SK-N-SH treated with all-trans-retinoic acid at 6 μM for 48 hours (cell line): ENCODE measurements at regions not wholly inside any gene's neighbourhood (a gene's known extent, or its start where the extent isn't known, plus 50 kb on each side); places are given as distances from the start of the nearest gene placed in this dataset.

Source experiments
- ATAC-seq: fragments of 200-7000 bp; cut with Tn5 transposase; 3 replicates; pipeline ENCODE4 v1.9.1; 2020; ENCODE audit warnings: mild to moderate bottlenecking, moderate library complexity
- BACH2 ChIP-seq: fragments of 250-450 bp; sonication (Bioruptor Pico); IDR thresholded peaks from 2 replicates; pipeline ENCODE4 v1.9.0; 2021; ENCODE audit warnings: mild to moderate bottlenecking, borderline replicate concordance
- ESRRG ChIP-seq: fragments of 250-450 bp; sonication (Bioruptor Pico); IDR thresholded peaks from 2 replicates; pipeline ENCODE4 v1.6.1; 2021; ENCODE audit warnings: mild to moderate bottlenecking
- GLIS3 ChIP-seq: fragments of 250-450 bp; sonication (Bioruptor Pico); IDR thresholded peaks from 2 replicates; pipeline ENCODE4 v1.5.0; 2020; ENCODE audit warnings: mild to moderate bottlenecking, moderate library complexity
- ISL1 ChIP-seq: fragments of 250-450 bp; sonication (Bioruptor Pico); IDR thresholded peaks from 2 replicates; pipeline ENCODE4 v2.1.2; 2022; ENCODE audit warnings: mild to moderate bottlenecking, moderate library complexity
- OSR1 ChIP-seq: fragments of 250-450 bp; sonication (Bioruptor Pico); IDR thresholded peaks from 2 replicates; pipeline ENCODE4 v1.8.0; 2022; ENCODE audit warnings: moderate library complexity, mild to moderate bottlenecking, inconsistent platforms
- PPARA ChIP-seq: fragments of 250-450 bp; sonication (Bioruptor Pico); IDR thresholded peaks from 2 replicates; pipeline ENCODE4 v1.5.0; 2020; ENCODE audit warnings: mild to moderate bottlenecking, borderline replicate concordance
- RARB ChIP-seq: fragments of 250-450 bp; sonication (Bioruptor Pico); IDR thresholded peaks from 2 replicates; pipeline ENCODE4 v1.8.0; 2021; ENCODE audit warnings: mild to moderate bottlenecking, moderate library complexity
- SNAI2 ChIP-seq: fragments of 250-450 bp; sonication (Bioruptor Pico); IDR thresholded peaks from 2 replicates; pipeline ENCODE4 v1.5.0; 2020; ENCODE audit warnings: mild to moderate bottlenecking, moderate library complexity
- TCF4 ChIP-seq: fragments of 250-450 bp; sonication (Bioruptor Pico); IDR thresholded peaks from 2 replicates; pipeline ENCODE4 v1.8.0; 2021; ENCODE audit warnings: mild to moderate bottlenecking, moderate library complexity, borderline replicate concordance
- ZC3H10 ChIP-seq: fragments of 250-450 bp; sonication (Bioruptor Pico); IDR thresholded peaks from 2 replicates; pipeline ENCODE4 v1.5.1; 2021; ENCODE audit warnings: mild to moderate bottlenecking, moderate library complexity
- ZFP3 ChIP-seq: fragments of 250-450 bp; sonication (Bioruptor Pico); IDR thresholded peaks from 2 replicates; pipeline ENCODE4 v1.5.0; 2020; ENCODE audit warnings: mild to moderate bottlenecking, moderate library complexity
- ZFP30 ChIP-seq: fragments of 450-650 bp; formaldehyde crosslinking; IDR thresholded peaks from 2 replicates; pipeline ENCODE4 v1.5.0; 2022; ENCODE audit warnings: mild to moderate bottlenecking, moderate library complexity
- ZNF565 ChIP-seq: fragments of 450-650 bp; formaldehyde crosslinking; conservative IDR thresholded peaks from 2 replicates; pipeline ENCODE4 v1.5.0; 2020; ENCODE audit warnings: low read depth, mild to moderate bottlenecking, moderate library complexity
- ZNF70 ChIP-seq: fragments of 450-650 bp; formaldehyde crosslinking; IDR thresholded peaks from 2 replicates; pipeline ENCODE4 v1.5.0; 2020; ENCODE audit warnings: mild to moderate bottlenecking, moderate library complexity
- TF ChIP-seq, protein P1 (sequence below): fragments of 250-450 bp; sonication (Bioruptor Pico); IDR thresholded peaks from 2 replicates; pipeline ENCODE4 v1.8.0; 2020; ENCODE audit warnings: mild to moderate bottlenecking, moderate library complexity, borderline replicate concordance
- TF ChIP-seq, protein P2 (sequence below): fragments of 250-450 bp; sonication (Bioruptor Pico); IDR thresholded peaks from 2 replicates; pipeline ENCODE4 v1.5.1; 2021; ENCODE audit warnings: mild to moderate bottlenecking, moderate library complexity
- TF ChIP-seq, protein P3 (sequence below): fragments of 250-450 bp; sonication (Bioruptor Pico); IDR thresholded peaks from 2 replicates; pipeline ENCODE4 v1.5.1; 2020; ENCODE audit warnings: low read depth, mild to moderate bottlenecking, moderate library complexity
- TF ChIP-seq, protein P4 (sequence below): fragments of 250-450 bp; sonication (Bioruptor Pico); IDR thresholded peaks from 2 replicates; pipeline ENCODE4 v1.5.0; 2020; ENCODE audit warnings: mild to moderate bottlenecking, moderate library complexity

DNA sequence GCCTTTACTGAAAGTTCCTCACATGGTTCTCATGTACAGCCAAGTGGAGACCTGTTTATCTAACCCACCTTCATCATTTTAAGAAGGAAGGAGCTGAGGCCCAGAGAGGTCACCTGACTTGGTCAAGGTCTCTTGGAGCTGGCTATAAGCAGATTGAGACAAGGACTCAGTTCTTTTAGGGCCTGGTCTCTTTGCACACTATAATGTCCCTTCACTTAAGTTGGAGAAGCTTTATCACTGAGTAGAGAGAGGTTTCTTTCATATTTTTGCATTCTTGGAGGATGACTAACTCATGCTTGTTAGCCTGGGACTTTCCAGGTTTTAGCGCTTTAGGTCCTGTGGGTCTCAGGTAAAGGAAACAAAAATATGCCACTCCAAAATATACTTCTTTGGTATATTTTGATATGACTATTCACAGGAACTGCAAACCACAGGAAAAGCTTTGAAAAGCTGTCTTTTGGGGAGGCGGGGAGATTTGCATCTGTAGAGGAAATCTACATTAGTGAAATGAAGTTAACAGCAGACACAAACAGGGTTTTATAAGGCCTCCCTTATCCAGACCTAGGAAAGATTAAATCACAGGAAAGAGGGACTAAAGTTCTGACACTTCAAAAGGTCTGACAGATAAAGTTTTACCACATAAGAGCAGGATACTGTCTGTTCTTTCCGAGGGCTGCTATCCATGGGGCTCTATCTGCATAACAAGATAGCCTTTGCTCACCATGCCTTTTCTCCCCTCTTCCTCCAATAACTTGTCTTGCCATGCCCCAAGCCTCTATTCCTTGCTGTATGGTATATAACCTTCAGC, 95.8 kb upstream of the ANKRD55 start:
- TF ChIP-seq ZNF70 (CRISPR knock-in tag): no peak
- TF ChIP-seq, protein P1, sequence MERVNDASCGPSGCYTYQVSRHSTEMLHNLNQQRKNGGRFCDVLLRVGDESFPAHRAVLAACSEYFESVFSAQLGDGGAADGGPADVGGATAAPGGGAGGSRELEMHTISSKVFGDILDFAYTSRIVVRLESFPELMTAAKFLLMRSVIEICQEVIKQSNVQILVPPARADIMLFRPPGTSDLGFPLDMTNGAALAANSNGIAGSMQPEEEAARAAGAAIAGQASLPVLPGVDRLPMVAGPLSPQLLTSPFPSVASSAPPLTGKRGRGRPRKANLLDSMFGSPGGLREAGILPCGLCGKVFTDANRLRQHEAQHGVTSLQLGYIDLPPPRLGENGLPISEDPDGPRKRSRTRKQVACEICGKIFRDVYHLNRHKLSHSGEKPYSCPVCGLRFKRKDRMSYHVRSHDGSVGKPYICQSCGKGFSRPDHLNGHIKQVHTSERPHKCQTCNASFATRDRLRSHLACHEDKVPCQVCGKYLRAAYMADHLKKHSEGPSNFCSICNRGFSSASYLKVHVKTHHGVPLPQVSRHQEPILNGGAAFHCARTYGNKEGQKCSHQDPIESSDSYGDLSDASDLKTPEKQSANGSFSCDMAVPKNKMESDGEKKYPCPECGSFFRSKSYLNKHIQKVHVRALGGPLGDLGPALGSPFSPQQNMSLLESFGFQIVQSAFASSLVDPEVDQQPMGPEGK (CRISPR knock-in tag): no peak
- TF ChIP-seq, protein P2, sequence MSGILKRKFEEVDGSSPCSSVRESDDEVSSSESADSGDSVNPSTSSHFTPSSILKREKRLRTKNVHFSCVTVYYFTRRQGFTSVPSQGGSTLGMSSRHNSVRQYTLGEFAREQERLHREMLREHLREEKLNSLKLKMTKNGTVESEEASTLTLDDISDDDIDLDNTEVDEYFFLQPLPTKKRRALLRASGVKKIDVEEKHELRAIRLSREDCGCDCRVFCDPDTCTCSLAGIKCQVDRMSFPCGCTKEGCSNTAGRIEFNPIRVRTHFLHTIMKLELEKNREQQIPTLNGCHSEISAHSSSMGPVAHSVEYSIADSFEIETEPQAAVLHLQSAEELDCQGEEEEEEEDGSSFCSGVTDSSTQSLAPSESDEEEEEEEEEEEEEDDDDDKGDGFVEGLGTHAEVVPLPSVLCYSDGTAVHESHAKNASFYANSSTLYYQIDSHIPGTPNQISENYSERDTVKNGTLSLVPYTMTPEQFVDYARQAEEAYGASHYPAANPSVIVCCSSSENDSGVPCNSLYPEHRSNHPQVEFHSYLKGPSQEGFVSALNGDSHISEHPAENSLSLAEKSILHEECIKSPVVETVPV: no peak
- TF ChIP-seq RARB (CRISPR knock-in tag): no peak
- no peak for TF ChIP-seq GLIS3
- no peak for TF ChIP-seq ESRRG (CRISPR knock-in tag)
- TF ChIP-seq ZFP3 (CRISPR knock-in tag): no peak
- TF ChIP-seq ISL1: no peak
- TF ChIP-seq, all 23 proteins: peak for 0
- peak; percentile 73 for ATAC-seq

DNA sequence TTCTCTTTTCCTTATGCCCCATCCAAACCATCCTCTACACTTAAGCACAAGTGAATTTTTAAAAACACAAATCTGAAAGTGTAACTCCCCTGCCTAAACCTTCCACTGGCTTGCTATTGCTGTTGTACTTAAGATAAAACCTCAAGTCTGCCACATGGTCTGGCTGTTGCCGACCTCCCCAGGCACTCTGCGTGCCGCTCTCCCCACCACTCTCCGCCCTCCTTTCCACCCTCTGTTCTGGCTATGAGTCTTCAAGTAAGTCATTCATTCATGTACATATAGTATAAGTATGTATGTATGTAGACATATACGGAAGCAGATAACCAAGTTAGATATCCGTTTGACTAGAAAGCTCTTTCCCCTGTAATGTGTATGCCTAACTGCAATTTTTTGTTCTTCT, 94.7 kb upstream of the ANKRD55 start:
- TF ChIP-seq, protein P3, sequence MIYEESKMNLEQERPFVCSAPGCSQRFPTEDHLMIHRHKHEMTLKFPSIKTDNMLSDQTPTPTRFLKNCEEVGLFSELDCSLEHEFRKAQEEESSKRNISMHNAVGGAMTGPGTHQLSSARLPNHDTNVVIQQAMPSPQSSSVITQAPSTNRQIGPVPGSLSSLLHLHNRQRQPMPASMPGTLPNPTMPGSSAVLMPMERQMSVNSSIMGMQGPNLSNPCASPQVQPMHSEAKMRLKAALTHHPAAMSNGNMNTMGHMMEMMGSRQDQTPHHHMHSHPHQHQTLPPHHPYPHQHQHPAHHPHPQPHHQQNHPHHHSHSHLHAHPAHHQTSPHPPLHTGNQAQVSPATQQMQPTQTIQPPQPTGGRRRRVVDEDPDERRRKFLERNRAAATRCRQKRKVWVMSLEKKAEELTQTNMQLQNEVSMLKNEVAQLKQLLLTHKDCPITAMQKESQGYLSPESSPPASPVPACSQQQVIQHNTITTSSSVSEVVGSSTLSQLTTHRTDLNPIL (CRISPR knock-in tag): no peak
- TF ChIP-seq, protein P1 (CRISPR knock-in tag): no peak
- ATAC-seq: no peak

DNA sequence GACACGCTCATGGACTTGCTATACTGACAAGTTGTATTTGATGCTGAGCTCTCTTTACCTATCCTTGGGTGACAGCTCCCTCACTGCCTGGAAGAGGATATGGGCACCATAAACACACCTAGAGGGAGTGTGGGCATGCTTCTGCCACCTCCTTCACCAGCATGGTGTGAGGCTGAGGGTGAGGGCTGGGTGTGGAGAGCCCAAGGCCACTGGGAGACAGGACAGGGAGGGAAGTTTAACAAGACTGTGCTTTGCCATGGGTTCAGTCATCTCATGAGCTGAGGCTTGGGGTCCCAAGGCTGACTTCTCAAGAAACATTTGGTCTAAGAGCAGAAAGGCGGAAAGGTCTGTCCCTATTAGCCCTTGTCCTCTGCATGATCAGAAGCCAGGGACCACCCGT, 93.6 kb upstream of the ANKRD55 start:
- TF ChIP-seq BACH2 (no peak), SNAI2 (CRISPR knock-in tag) (no peak), PPARA (CRISPR knock-in tag) (no peak), ZFP3 (CRISPR knock-in tag) (no peak), OSR1 (CRISPR knock-in tag) (no peak), ZNF565 (CRISPR knock-in tag) (no peak)
- TF ChIP-seq, all 23 proteins: peak for 0

DNA sequence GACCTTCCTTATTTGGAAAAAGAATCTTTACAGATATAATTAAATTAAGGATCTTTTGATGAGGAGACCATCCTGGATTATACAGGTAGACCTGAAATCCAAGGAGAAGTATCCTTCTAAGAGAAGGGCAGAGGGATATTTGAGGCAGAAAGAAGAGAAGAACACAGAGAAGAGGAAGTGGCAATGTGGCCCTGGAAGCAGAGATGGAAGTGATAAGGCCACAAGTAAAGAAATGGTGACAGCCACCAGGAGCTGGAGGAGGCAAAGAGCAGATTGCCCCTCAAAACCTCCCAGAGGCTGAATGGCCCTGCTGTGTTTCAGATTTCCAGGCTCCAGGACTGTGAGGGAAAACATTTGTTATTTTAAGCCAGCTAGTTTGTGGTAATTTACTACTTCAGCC, 93.0 kb upstream of the ANKRD55 start:
- ATAC-seq: no peak
- TF ChIP-seq ZFP3 (CRISPR knock-in tag) (no peak), ZNF565 (CRISPR knock-in tag) (no peak), ZFP30 (CRISPR knock-in tag) (no peak), TCF4 (no peak), GLIS3 (no peak), PPARA (CRISPR knock-in tag) (no peak), OSR1 (CRISPR knock-in tag) (no peak), ESRRG (CRISPR knock-in tag) (no peak), ISL1 (no peak), ZC3H10 (no peak)
- TF ChIP-seq, protein P1 (CRISPR knock-in tag): no peak
- TF ChIP-seq, protein P3 (CRISPR knock-in tag): no peak
- TF ChIP-seq, protein P4, sequence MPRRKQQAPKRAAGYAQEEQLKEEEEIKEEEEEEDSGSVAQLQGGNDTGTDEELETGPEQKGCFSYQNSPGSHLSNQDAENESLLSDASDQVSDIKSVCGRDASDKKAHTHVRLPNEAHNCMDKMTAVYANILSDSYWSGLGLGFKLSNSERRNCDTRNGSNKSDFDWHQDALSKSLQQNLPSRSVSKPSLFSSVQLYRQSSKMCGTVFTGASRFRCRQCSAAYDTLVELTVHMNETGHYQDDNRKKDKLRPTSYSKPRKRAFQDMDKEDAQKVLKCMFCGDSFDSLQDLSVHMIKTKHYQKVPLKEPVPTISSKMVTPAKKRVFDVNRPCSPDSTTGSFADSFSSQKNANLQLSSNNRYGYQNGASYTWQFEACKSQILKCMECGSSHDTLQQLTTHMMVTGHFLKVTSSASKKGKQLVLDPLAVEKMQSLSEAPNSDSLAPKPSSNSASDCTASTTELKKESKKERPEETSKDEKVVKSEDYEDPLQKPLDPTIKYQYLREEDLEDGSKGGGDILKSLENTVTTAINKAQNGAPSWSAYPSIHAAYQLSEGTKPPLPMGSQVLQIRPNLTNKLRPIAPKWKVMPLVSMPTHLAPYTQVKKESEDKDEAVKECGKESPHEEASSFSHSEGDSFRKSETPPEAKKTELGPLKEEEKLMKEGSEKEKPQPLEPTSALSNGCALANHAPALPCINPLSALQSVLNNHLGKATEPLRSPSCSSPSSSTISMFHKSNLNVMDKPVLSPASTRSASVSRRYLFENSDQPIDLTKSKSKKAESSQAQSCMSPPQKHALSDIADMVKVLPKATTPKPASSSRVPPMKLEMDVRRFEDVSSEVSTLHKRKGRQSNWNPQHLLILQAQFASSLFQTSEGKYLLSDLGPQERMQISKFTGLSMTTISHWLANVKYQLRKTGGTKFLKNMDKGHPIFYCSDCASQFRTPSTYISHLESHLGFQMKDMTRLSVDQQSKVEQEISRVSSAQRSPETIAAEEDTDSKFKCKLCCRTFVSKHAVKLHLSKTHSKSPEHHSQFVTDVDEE: no peak
- TF ChIP-seq, protein P2: no peak

More for the DNA sequence above, 93.6 kb upstream of the ANKRD55 start:
- no peak for ATAC-seq
